ENCODE measurements at regions not wholly inside any gene's neighbourhood (a gene's known extent, or its start where the extent isn't known, plus 50 kb on each side); places are given as distances from the start of the nearest gene placed in this dataset.

DNA sequence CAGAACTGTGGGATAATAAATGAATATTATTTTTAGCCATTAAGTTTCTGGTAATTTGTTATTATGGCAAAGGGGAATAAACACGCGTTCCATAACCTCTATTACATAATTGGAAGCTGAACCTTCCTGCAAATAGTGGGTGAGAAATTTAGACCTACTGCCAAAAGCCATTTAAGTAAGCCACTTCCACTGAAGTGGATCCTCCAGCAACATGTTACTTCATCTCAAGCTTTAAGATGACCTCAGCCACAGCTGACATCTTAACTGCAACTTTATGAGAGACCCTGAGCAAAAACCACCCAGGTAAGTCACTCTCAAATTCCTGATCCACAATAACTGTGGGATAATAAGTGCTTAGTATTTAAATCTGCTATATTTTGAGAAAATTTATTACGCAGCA, 1048.6 kb downstream of the FAM133A start:
- TF ChIP-seq, protein P1, sequence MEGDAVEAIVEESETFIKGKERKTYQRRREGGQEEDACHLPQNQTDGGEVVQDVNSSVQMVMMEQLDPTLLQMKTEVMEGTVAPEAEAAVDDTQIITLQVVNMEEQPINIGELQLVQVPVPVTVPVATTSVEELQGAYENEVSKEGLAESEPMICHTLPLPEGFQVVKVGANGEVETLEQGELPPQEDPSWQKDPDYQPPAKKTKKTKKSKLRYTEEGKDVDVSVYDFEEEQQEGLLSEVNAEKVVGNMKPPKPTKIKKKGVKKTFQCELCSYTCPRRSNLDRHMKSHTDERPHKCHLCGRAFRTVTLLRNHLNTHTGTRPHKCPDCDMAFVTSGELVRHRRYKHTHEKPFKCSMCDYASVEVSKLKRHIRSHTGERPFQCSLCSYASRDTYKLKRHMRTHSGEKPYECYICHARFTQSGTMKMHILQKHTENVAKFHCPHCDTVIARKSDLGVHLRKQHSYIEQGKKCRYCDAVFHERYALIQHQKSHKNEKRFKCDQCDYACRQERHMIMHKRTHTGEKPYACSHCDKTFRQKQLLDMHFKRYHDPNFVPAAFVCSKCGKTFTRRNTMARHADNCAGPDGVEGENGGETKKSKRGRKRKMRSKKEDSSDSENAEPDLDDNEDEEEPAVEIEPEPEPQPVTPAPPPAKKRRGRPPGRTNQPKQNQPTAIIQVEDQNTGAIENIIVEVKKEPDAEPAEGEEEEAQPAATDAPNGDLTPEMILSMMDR (IDR thresholded peaks at IDR 0.05), result no peak
- no peak for TF ChIP-seq POLR2A (IDR thresholded peaks at IDR 0.05)
- TF ChIP-seq POLR2AphosphoS5 (IDR thresholded peaks at IDR 0.05), result no peak
